Heart right ventricle (tissue), 16 donors: ENCODE measurements at regions not wholly inside any gene's neighbourhood (a gene's known extent, or its start where the extent isn't known, plus 50 kb on each side); places are given as distances from the start of the nearest gene placed in this dataset.

Source experiments
- ATAC-seq, 8 donors: fragments of 200-7000 bp; cut with Tn5 transposase; one replicate each; pipeline ENCODE4 v1.9.1; 2020; ENCODE audit warnings: mild to moderate bottlenecking in 8 of 8, moderate library complexity in 8 of 8, moderate number of reproducible peaks in 1 of 8
- DNase-seq, 2 donors: peaks; one replicate each; pipeline ENCODE4 v3.0.0-alpha.2; 2020
- H3K27ac ChIP-seq, 10 donors: fragments of 200-600 bp; sonication (generic) in 2 of 10; one replicate each; pipeline versions ENCODE4 v1.5.0 to v1.8.0; 2020 to 2022; ENCODE audit warnings: mild to moderate bottlenecking in 3 of 10
- H3K27me3 ChIP-seq, 7 donors: fragments of 200-600 bp; one replicate each; pipeline ENCODE4 v1.8.0; 2021 to 2022; ENCODE audit warnings: mild to moderate bottlenecking in 2 of 7
- H3K36me3 ChIP-seq, 9 donors: fragments of 200-600 bp; sonication (generic) in 1 of 9; one replicate each; pipeline versions ENCODE4 v1.5.0 to v1.8.0; 2020 to 2022; ENCODE audit warnings: mild to moderate bottlenecking in 2 of 9
- H3K4me1 ChIP-seq, 9 donors: fragments of 200-600 bp; sonication (generic) in 1 of 9; one replicate each; pipeline versions ENCODE4 v1.5.0 to v1.8.0; 2020 to 2022; ENCODE audit warnings: mild to moderate bottlenecking in 4 of 9
- H3K4me3 ChIP-seq, 10 donors: fragments of 200-600 bp; sonication (generic) in 2 of 10; one replicate each; pipeline versions ENCODE4 v1.5.0 to v1.8.0; 2020 to 2022; ENCODE audit warnings: mild to moderate bottlenecking in 7 of 10, moderate library complexity in 2 of 10
- H3K9me3 ChIP-seq, 11 donors: fragments of 200-600 bp in 10 of 11; sonication (generic) in 2 of 11; one replicate each; pipeline versions ENCODE4 v1.5.0 to v1.8.0; 2013 to 2022; ENCODE audit warnings: mild to moderate bottlenecking in 2 of 11, control low read depth in 1 of 11, moderate library complexity in 1 of 11
- CTCF ChIP-seq, 9 donors: fragments of 200-600 bp; sonication (generic) in 2 of 9; IDR thresholded peaks; one replicate each; pipeline versions ENCODE4 v1.5.0 to v1.8.0; 2021 to 2022; ENCODE audit warnings: antibody characterized with exemption in 9 of 9, mild to moderate bottlenecking in 5 of 9, moderate library complexity in 1 of 9
- WGBS, 2 donors: extraction: QIAGEN DNeasy Blood & Tissue Kit; methylation state at CpG; one replicate each; pipeline ENCODE4 v1.1.7; 2013; ENCODE audit warnings: inconsistent platforms in 1 of 2; 5-methylcytosine and 5-hydroxymethylcytosine counted together
- intact Hi-C, 10 donors: fragments of 100-400 bp; cut with DNase I; formaldehyde crosslinking; loops; one replicate each; pipeline versions ENCODE4 v1.11.1 to v1.14.2; 2022
- donor health status: Arrhythmogenic right ventricular cardiomyopathy.
- donor health status: ischemic (EF 13 %, LVEDD 7.1; RV severe dilation, severe dysfunction).
- donor health status: healthy with polysubstance abuse.
- donor health status: DM: no; HTN: yes; CAD: no.
- donor health status: DM: no; HTN: no; CAD: no.
- donor health status: ischemic (EF 25% LVEDD 6.9; RV normal size, moderate dysfunction).
- donor health status: ischemic (EF 25% LVEDD 5.7; RV mildly dilated, moderate dysfunction).
- donor health status: healthy.
- donor health status: DM: yes; HTN: yes; CAD: no.
- donor health status: Ischemic cardiomyopathy.
- donor health status: ischemic (EF 35%, LVEDD 5.7; RV mildly dilated, moderate dysfunction).
- donor health status: nonischemic (EF 11% LVEDD 7.7; RV severe dilation, severe dysfunction).
- donor health status: DM: yes; HTN: yes; CAD: no.
- donor health status: PGD.
- donor health status: ischemic (EF 29% LVEDD 5.4; RV normal size, mild dysfunction).
- donor health status: nonischemic (EF 23%, LVEDD 6.1; RV moderate dilation, normal function).

GRCh38 chr7:25424113-25424512, 195.8 kb upstream of the NPVF start:
- Histone ChIP-seq H3K4me1 (peaks cover 0 to 1% (median 0%) of the 10 kb centered on the region in 9 donors), H3K9me3 (no peaks in the 10 kb centered on the region), H3K36me3 (no peaks in the 10 kb centered on the region), H3K27me3 (peaks cover 0 to 9% (median 0%) of the 10 kb centered on the region in 7 donors), H3K4me3 (no peak overlapping the region), H3K27ac (no peak overlapping the region)
- intact Hi-C loops, result no loop called here
- no peak for ATAC-seq
- TF ChIP-seq CTCF (IDR thresholded peaks at IDR 0.05), result no peak
- WGBS, 2 donors, result 55 to 56% methylated on average over 2 of the region's 2 CpGs
- no peak for DNase-seq

- Histone ChIP-seq H3K4me3 (no peak overlapping the region), H3K9me3 (no peaks in the 10 kb centered on the region), H3K4me1 (peaks cover 0 to 7% (median 0%) of the 10 kb centered on the region in 9 donors), H3K27ac (no peak overlapping the region), H3K27me3 (peaks cover 0 to 9% (median 0%) of the 10 kb centered on the region in 7 donors), H3K36me3 (no peaks in the 10 kb centered on the region)
- ATAC-seq (no peak), DNase-seq (no peak)
- intact Hi-C loops, result no loop called here
- no peak for TF ChIP-seq CTCF (IDR thresholded peaks at IDR 0.05)
- 78 to 85% methylated on average over 5 of the region's 5 CpGs for WGBS, 2 donors
Observed at GRCh38 chr7:25424855-25425254, 196.6 kb upstream of the NPVF start.

- 58 to 59% methylated on average over 1 of the region's 1 CpG for WGBS, 2 donors
- no peaks in the 10 kb centered on the region for H3K36me3 ChIP-seq
- H3K9me3 ChIP-seq, result no peaks in the 10 kb centered on the region
- TF ChIP-seq CTCF (IDR thresholded peaks at IDR 0.05), result no peak
- no peaks in the 10 kb centered on the region for H3K27me3 ChIP-seq
- no peak overlapping the region for H3K27ac ChIP-seq
- intact Hi-C loops, result no loop called here
- ATAC-seq (no peak), DNase-seq (no peak)
- no peak overlapping the region for H3K4me3 ChIP-seq
- H3K4me1 ChIP-seq, result peaks cover 0 to 14% (median 0%) of the 10 kb centered on the region in 9 donors
Observed at GRCh38 chr7:25427721-25428120, 199.4 kb upstream of the NPVF start.

GRCh38 chr7:25429731-25430130, 201.4 kb upstream of the NPVF start:
- no peaks in the 10 kb centered on the region for H3K27me3 ChIP-seq
- WGBS, 2 donors, result 61 to 76% methylated on average over 3 of the region's 3 CpGs
- TF ChIP-seq CTCF (IDR thresholded peaks at IDR 0.05), result no peak
- no peaks in the 10 kb centered on the region for H3K36me3 ChIP-seq
- DNase-seq, result no peak
- intact Hi-C loops, result no loop called here
- ATAC-seq, result peak in 5 of 8 donors; percentile 34 to 87 (median 41)
- no peaks in the 10 kb centered on the region for H3K9me3 ChIP-seq
- H3K27ac ChIP-seq, result peak overlapping the region in 2 of 10 donors; percentile 11 to 20
- H3K4me1 ChIP-seq, result peaks cover 0 to 14% (median 0%) of the 10 kb centered on the region in 9 donors
- H3K4me3 ChIP-seq, result no peak overlapping the region
